ENCODE measurements at regions not wholly inside any gene's neighbourhood (a gene's known extent, or its start where the extent isn't known, plus 50 kb on each side); places are given as distances from the start of the nearest gene placed in this dataset.

DNA sequence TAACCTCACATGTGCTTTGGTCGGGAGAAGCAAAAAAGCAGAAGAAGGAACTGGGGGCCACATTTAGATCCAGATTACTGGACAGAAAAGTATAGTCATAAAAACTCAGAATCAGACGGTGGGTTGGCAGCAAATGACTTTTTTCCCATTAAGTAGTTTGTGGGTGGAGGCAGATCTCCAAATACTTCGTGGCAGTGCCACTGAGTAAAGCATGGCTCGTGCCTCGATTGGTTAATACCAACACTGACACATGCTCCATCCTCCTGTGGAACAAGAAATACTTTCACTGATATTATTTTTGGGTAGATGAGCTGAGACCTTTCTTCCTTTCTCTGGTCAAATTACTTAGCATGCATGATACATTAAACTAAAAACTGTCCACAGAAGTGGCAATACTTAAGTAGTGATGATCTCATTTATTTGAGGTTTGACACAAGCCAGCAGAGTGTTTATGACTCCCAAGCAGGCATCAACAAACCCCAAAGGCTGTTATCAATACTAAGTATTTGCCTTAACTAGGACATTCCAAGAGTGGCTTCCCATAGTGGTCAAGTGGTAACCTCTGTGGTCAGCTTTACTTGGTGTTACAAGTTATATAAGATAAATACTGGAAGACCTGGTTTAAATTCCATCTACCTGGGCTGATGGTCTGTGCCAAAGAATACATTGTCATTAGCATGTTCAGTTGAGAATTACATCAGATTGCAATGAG is 500.0 kb upstream of the RUNX1 start:
- H3K4me3 ChIP-seq (ENCODE audit: low read depth, low read length), result no peak overlapping the region
- no peak for DNase-seq (ENCODE audit: low read depth)
- TF ChIP-seq, protein P1, sequence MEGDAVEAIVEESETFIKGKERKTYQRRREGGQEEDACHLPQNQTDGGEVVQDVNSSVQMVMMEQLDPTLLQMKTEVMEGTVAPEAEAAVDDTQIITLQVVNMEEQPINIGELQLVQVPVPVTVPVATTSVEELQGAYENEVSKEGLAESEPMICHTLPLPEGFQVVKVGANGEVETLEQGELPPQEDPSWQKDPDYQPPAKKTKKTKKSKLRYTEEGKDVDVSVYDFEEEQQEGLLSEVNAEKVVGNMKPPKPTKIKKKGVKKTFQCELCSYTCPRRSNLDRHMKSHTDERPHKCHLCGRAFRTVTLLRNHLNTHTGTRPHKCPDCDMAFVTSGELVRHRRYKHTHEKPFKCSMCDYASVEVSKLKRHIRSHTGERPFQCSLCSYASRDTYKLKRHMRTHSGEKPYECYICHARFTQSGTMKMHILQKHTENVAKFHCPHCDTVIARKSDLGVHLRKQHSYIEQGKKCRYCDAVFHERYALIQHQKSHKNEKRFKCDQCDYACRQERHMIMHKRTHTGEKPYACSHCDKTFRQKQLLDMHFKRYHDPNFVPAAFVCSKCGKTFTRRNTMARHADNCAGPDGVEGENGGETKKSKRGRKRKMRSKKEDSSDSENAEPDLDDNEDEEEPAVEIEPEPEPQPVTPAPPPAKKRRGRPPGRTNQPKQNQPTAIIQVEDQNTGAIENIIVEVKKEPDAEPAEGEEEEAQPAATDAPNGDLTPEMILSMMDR (IDR thresholded peaks at IDR 0.05; ENCODE audit: control insufficient read depth, extremely low read depth, insufficient read depth), result no peak

DNA sequence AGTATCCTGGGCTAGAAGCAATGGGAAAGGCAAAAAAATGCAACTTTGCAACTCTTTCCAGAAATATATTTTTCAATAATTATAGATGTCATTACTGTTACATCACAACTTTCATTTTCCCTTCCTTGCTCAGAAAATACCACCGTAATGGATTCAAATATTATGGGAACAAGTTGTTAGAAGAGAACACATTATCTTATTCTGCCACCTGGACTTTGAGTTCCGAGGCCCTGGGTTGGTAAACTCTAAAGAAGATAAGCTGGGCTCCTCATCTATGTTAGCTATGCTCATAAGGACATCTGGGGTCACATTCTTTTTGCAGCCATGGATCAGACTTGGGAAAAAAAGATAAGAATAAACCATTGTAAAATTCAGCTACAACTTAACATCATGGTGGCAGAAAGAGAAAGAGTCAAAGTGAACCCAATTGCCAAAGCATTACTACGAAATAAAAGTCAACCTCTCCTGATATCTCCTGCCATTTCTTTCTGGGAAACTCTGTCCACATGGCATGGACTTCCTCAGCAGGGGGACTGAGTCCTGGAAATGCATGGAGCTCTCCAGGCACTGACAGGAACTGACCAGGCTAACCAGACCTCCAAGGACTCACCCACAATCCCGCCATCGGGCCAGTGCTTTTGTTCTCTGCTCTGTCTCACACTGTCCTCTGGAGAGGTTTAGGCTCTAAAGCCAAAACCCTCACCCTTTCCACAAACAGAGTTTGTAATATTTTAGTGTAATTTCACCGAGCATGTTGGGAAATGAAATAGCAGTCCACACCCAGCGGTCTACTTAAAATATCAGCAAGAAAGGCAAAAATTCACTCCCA is 499.1 kb upstream of the RUNX1 start:
- TF ChIP-seq, protein P1 (IDR thresholded peaks at IDR 0.05; ENCODE audit: control insufficient read depth, extremely low read depth, insufficient read depth), result no peak
- H3K4me3 ChIP-seq (ENCODE audit: low read depth, low read length), result no peak overlapping the region

DNA sequence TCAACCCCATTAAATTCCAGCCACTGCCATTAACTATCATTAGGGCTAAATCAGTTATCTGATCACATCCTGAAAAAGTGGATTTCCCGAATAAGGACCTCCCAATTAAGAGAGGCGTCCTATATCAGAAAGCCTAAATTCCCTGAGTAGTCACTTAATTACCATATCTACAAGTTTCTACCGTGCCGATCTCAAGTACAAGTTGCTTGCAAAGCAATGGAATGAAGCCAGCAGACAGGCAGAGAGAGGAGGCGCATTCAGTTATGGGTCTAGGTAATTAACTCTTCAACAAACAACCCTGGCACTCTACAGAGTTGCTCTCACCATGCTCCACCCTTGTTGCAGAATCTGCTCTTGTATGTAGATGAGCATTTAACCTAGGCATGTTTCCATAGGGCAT is 494.6 kb upstream of the RUNX1 start:
- TF ChIP-seq, protein P1 (IDR thresholded peaks at IDR 0.05; ENCODE audit: control insufficient read depth, extremely low read depth, insufficient read depth), result no peak
- DNase-seq (ENCODE audit: low read depth), result no peak
- H3K4me3 ChIP-seq (ENCODE audit: low read depth, low read length), result no peak overlapping the region

More for the DNA sequence above, 499.1 kb upstream of the RUNX1 start:
- no peak for DNase-seq (ENCODE audit: low read depth)

DNA sequence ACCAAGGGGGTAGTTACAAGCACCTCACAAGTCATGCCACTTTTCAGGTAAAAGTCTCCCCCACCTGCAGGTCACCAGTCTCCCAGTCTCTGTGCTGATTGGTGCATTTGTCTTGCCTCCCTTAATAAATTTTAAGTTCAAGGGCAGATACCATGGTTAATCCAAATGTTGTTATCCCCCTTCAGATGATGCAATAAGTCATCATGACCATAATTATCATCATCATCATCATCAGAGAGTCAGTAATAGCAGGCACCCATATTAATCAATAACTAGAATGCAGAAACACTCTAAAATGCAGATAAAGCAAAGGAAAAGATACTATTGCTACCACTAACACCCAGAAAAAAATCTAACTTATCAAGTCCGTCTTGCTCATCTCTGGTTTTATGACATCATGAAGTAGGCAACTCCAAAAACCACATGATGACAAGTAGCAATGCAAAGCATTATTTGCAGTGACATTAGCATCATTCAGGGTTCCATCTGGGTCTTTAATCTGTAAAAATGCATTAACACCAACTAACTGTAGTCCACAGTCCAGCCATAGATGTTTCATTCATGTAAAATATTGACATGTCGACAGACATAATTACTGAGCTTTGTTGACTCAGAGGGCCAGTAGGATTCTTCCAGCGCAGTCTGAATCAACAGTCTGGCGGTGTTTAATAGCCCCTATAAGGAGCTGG is 492.0 kb upstream of the RUNX1 start:
- no peak overlapping the region for H3K4me3 ChIP-seq (ENCODE audit: low read depth, low read length)
- TF ChIP-seq, protein P1 (IDR thresholded peaks at IDR 0.05; ENCODE audit: control insufficient read depth, extremely low read depth, insufficient read depth), result no peak
- no peak for DNase-seq (ENCODE audit: low read depth)

DNA sequence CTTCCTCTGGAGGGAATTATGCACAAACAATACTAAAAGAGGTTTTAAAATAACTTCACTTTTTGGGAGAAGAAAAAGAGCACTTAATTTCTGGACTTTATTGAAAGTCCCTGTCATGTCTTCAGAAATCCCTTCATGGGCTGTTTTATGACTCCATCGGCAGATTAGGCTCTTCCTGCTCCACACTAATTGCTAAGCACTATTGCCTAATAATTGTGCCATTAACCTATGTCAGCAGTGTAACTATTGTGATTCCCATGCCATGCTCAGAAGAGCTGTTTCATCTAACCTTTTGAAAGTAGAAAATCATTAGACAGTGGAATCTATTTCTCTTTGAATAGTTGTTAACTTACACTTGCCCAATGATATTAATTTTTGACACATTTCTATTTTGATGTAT is 489.3 kb upstream of the RUNX1 start:
- no peak for DNase-seq (ENCODE audit: low read depth)
- TF ChIP-seq, protein P1 (IDR thresholded peaks at IDR 0.05; ENCODE audit: control insufficient read depth, extremely low read depth, insufficient read depth), result no peak
- H3K4me3 ChIP-seq (ENCODE audit: low read depth, low read length), result no peak overlapping the region

DNA sequence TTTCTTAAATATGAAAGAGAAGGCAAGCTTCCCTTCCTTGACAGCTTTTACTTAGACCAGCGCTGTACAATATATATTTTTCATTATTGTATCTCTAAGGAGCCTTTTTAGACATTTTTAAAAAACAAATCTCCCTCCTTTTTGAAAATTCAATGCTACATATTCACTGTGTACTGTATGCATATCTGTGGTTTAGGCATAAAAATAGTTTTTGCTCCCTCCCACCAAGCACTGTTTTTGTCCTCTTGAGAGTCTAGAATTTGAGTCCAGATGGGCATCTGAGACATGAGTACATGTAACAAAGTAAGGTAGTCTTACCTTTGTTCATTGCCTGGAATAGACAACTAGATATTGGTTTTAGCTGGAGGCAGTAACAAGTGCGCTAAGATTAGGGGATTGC is 488.5 kb upstream of the RUNX1 start:
- no peak for DNase-seq (ENCODE audit: low read depth)

More for the DNA sequence above, 488.5 kb upstream of the RUNX1 start:
- TF ChIP-seq, protein P1 (IDR thresholded peaks at IDR 0.05; ENCODE audit: control insufficient read depth, extremely low read depth, insufficient read depth), result no peak
- H3K4me3 ChIP-seq (ENCODE audit: low read depth, low read length), result no peak overlapping the region
